Naive thymus-derived CD8-positive, alpha-beta T cell (primary cell): ENCODE measurements at regions not wholly inside any gene's neighbourhood (a gene's known extent, or its start where the extent isn't known, plus 50 kb on each side); places are given as distances from the start of the nearest gene placed in this dataset.

Experiments
- ATAC-seq, 2 donors: fragments of 150-1000 bp; cut with Tn5 transposase in 1 of 2; sonication (Bioruptor Pico), chemical (Tn5 transposase) in 1 of 2; 1 replicate in 1 of 2; 2 replicates in 1 of 2; pipeline ENCODE4 v1.10.0; 2021; ENCODE audit warnings: mild to moderate bottlenecking in 2 of 2, moderate library complexity in 2 of 2
- POLR2A ChIA-PET: fragments of 350-600 bp; sonication (Branson Sonifier 250); formaldehyde crosslinking; loops from one replicate; lab custom pipeline; 2021; ENCODE audit warnings: antibody characterized with exemption; lab: Charles Lee
- DNase-seq, 10 donors: peaks; one replicate each; pipeline versions ENCODE4 v3.0.0 to v3.0.0-alpha.2; 2020 to 2022
- H3K27ac Mint-ChIP-seq, 10 donors: one replicate each; pipeline ENCODE4 v1.8.0; 2020 to 2022; ENCODE audit warnings: mild to moderate bottlenecking in 10 of 10, mixed read lengths in 10 of 10, moderate library complexity in 4 of 10, inconsistent platforms in 1 of 10
- H3K27me3 Mint-ChIP-seq, 5 donors: one replicate each; pipeline ENCODE4 v1.8.0; 2021 to 2022; ENCODE audit warnings: mixed read lengths in 5 of 5
- H3K36me3 Mint-ChIP-seq, 3 donors: one replicate each; pipeline ENCODE4 v1.8.0; 2020 to 2022; ENCODE audit warnings: mixed read lengths in 3 of 3, mild to moderate bottlenecking in 2 of 3, inconsistent platforms in 1 of 3
- H3K4me1 Mint-ChIP-seq, 4 donors: one replicate each; pipeline ENCODE4 v1.8.0; 2021 to 2022; ENCODE audit warnings: mixed read lengths in 4 of 4
- H3K4me3 Mint-ChIP-seq, 10 donors: one replicate each; pipeline ENCODE4 v1.8.0; 2020 to 2022; ENCODE audit warnings: mild to moderate bottlenecking in 10 of 10, mixed read lengths in 10 of 10, moderate library complexity in 6 of 10, inconsistent platforms in 1 of 10
- H3K9me3 Mint-ChIP-seq, 9 donors: one replicate each; pipeline ENCODE4 v1.8.0; 2020 to 2022; ENCODE audit warnings: mixed read lengths in 9 of 9, mild to moderate bottlenecking in 3 of 9, inconsistent platforms in 1 of 9, moderate library complexity in 1 of 9

DNA sequence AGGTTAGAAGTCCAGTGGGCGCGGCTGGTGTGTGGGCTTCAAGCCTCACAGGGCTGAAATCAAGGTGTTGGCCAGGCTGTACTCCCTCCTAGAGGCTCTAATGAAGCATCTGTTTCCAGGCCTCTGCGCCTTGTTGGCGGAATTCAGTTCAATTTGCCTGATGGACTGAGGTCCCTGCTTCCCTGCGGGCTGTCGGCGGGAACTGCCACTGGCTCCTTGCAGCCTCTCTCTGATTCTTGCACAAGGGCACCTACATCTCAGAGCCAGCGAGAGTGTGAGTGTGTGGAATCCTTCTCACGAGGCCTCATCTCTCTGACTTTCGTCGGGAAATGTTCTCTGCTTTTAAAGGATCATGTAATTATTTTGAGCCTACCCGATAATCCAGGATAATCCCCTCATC lies 128.6 kb downstream of the DLEU7 start:
- DNase-seq: no peak
- H3K9me3 Mint-ChIP-seq: peaks cover 0 to 3% (median 0%) of the 10 kb centered on the region in 9 donors
- H3K27me3 Mint-ChIP-seq: no peaks in the 10 kb centered on the region
- POLR2A ChIA-PET: no interaction called here
- no peak for ATAC-seq
- H3K36me3 Mint-ChIP-seq: no peaks in the 10 kb centered on the region
- H3K27ac Mint-ChIP-seq: no peak overlapping the region
- H3K4me1 Mint-ChIP-seq: peaks cover 12 to 34% (median 22%) of the 10 kb centered on the region in 4 donors
- H3K4me3 Mint-ChIP-seq: no peak overlapping the region

- Mint-ChIP-seq H3K4me3 (no peak overlapping the region), H3K27ac (no peak overlapping the region), H3K9me3 (peaks cover 0 to 3% (median 0%) of the 10 kb centered on the region in 9 donors), H3K27me3 (peaks cover 0 to 1% (median 0%) of the 10 kb centered on the region in 5 donors), H3K36me3 (no peaks in the 10 kb centered on the region), H3K4me1 (peaks cover 12 to 34% (median 22%) of the 10 kb centered on the region in 4 donors)
- POLR2A ChIA-PET: interaction anchor here (0.5 kb wide), 1 partner anchor 8 kb away, joined by 4 read pairs; no protein-coding TSS in a partner anchor
- ATAC-seq (no peak), DNase-seq (no peak)
These were observed 127.9 kb downstream of the DLEU7 start for GRCh38 chr13:50715402-50716146.

DNA sequence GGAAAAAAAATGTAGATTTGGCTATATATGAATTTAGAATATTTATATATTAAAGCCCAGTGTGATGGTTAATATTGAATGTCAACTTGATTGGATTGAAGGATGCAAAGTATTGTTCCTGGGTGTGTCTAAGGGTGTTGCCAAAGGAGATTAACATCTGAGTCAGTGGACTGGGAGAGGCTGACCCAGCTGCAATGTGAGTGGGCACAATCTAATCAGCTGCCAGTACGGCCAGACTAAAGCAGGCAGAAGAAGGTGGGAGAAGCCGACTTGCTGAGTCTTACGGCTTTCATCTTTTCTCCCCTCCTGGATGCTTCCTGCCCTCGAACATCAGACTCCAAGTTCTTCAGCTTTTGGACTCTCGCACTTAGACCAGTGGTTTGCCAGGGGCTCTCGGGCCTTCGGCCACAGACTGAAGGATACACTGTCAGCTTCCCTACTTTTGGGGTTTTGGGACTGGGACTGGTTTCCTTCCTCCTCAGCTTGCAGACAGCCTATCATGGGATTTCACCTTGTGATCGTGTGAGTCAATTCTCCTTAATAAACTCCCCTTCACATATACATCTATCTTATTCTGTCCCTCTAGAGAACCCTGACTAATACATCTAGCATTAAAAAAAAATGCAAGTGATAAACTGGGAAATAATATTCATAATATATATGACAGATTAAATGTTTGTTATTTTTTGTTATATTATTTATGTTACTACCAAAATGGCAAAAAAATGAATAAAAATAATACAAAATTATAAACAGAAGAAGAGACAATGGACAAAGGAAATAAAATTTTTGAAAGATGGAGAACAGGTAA lies 122.4 kb downstream of the DLEU7 start:
- H3K9me3 Mint-ChIP-seq: peaks cover 0 to 5% (median 0%) of the 10 kb centered on the region in 9 donors
- ATAC-seq: no peak

GRCh38 chr13:50721672-50721992 lies 121.9 kb downstream of the DLEU7 start:
- Mint-ChIP-seq H3K27ac (no peak overlapping the region), H3K4me1 (peaks cover 0 to 15% (median 0%) of the 10 kb centered on the region in 4 donors), H3K4me3 (no peak overlapping the region), H3K36me3 (no peaks in the 10 kb centered on the region), H3K9me3 (peaks cover 0 to 3% (median 0%) of the 10 kb centered on the region in 9 donors), H3K27me3 (peaks cover 0 to 4% (median 0%) of the 10 kb centered on the region in 5 donors)
- POLR2A ChIA-PET: no interaction called here
- ATAC-seq (no peak), DNase-seq (no peak)

More for the DNA sequence above, 122.4 kb downstream of the DLEU7 start:
- DNase-seq: no peak
- H3K36me3 Mint-ChIP-seq: no peaks in the 10 kb centered on the region
- POLR2A ChIA-PET: no interaction called here
- peaks cover 0 to 4% (median 0%) of the 10 kb centered on the region in 5 donors for H3K27me3 Mint-ChIP-seq
- no peak overlapping the region for H3K4me3 Mint-ChIP-seq
- peaks cover 0 to 15% (median 0%) of the 10 kb centered on the region in 4 donors for H3K4me1 Mint-ChIP-seq
- no peak overlapping the region for H3K27ac Mint-ChIP-seq

DNA sequence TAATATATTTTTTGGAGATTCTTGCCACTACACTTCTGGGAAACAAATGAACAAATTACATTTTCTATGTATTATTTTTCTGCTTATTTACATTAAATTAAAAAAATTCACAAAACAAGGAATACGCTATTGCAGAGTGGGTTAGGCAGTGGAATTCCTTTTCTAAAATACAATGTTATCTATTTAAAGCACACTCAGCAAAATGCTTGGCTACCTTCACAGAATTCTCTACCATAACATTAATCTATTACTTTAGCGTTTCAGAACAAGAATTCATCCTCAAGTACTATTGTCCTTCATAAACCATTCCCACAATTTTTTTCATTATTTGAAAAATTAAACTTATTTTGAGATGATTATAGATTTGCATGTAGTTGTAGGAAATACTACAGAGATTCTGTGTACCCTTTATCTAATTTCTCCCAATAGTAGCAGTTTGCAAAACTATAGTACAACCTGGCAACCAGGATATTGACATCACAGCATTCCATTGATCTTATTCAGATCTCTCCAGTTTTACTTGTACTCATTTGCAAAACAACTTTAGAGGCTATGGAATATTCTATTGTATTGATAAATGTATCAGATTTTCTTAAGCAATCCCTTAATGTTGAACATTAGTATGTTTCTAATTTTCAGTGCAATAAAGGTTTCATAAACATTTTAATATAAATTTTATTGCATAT lies 120.9 kb downstream of the DLEU7 start:
- Mint-ChIP-seq H3K27ac (peak overlapping the region in 1 of 10 donors; percentile 17), H3K9me3 (peaks cover 0 to 3% (median 0%) of the 10 kb centered on the region in 9 donors), H3K36me3 (no peaks in the 10 kb centered on the region), H3K4me1 (peaks cover 0 to 16% (median 0%) of the 10 kb centered on the region in 4 donors), H3K27me3 (peaks cover 0 to 4% (median 0%) of the 10 kb centered on the region in 5 donors), H3K4me3 (no peak overlapping the region)
- DNase-seq (no peak), ATAC-seq (no peak)
- POLR2A ChIA-PET: no interaction called here

DNA sequence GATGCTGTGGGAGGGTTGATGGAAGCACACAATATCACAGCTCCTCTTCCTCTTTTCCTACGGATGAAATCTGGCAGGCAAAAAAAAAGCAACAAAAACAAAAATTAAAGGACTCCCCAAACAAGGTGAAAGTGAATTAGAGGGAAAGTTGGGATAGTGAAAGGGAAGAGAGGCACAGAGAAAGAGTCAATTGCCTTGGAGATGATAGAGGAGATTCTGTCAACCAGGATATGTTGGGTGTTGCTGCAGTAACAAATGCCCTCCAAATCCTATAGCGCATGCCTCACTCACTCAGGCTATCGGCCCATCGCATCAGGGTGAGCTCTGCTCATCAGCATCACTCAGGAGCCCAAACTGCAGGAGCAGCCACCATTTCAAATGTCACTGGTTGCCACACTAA lies 119.1 kb downstream of the DLEU7 start:
- no peak overlapping the region for H3K4me3 Mint-ChIP-seq
- peaks cover 0 to 16% (median 0%) of the 10 kb centered on the region in 4 donors for H3K4me1 Mint-ChIP-seq
- H3K27ac Mint-ChIP-seq: peak overlapping the region in 1 of 10 donors; percentile 70
- POLR2A ChIA-PET: no interaction called here
- DNase-seq (no peak), ATAC-seq (no peak)
- no peaks in the 10 kb centered on the region for H3K36me3 Mint-ChIP-seq
- H3K27me3 Mint-ChIP-seq: peaks cover 0 to 4% (median 0%) of the 10 kb centered on the region in 5 donors
- H3K9me3 Mint-ChIP-seq: peaks cover 0 to 3% (median 0%) of the 10 kb centered on the region in 9 donors

- Mint-ChIP-seq H3K27me3 (peaks cover 0 to 4% (median 0%) of the 10 kb centered on the region in 5 donors), H3K9me3 (peaks cover 0 to 7% (median under 1%) of the 10 kb centered on the region in 9 donors), H3K36me3 (peaks cover 0 to under 1% (median 0%) of the 10 kb centered on the region in 3 donors), H3K4me1 (peaks cover 0 to 16% (median 0%) of the 10 kb centered on the region in 4 donors), H3K27ac (no peak overlapping the region), H3K4me3 (no peak overlapping the region)
- POLR2A ChIA-PET: no interaction called here
- DNase-seq (no peak), ATAC-seq (no peak)
These were observed 118.6 kb downstream of the DLEU7 start for GRCh38 chr13:50724913-50725312.

- H3K9me3 Mint-ChIP-seq: peaks cover 0 to 12% (median 3%) of the 10 kb centered on the region in 9 donors
- no peak overlapping the region for H3K4me3 Mint-ChIP-seq
- DNase-seq (no peak), ATAC-seq (no peak)
- H3K36me3 Mint-ChIP-seq: peaks cover 0 to 2% (median 0%) of the 10 kb centered on the region in 3 donors
- H3K27me3 Mint-ChIP-seq: peaks cover 0 to 4% (median 0%) of the 10 kb centered on the region in 5 donors
- H3K27ac Mint-ChIP-seq: no peak overlapping the region
- POLR2A ChIA-PET: no interaction called here
- H3K4me1 Mint-ChIP-seq: peaks cover 0 to 16% (median 0%) of the 10 kb centered on the region in 4 donors
These were observed 117.3 kb downstream of the DLEU7 start for GRCh38 chr13:50726164-50726563.

DNA sequence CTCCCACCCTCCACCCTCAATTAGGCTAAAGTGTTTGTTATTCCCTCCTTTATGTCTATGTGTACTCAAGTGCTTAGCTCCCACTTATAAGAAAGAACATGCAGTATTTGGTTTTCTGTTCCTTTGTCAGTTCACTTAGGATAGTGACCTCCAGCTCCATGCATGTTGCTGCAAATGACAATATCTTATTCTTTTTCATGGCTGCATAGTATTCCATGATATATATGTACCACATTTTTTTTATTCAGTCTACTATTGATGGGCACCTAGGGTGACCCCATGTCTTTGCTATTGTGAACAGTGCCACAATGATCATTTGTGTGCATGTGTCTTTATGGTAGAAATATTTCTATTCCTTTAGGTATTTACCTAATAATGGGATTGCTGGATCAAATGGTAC lies 114.3 kb downstream of the DLEU7 start:
- DNase-seq (no peak), ATAC-seq (no peak)
- Mint-ChIP-seq H3K27ac (peak overlapping the region in 1 of 10 donors; percentile 13), H3K9me3 (peaks cover 0 to 12% (median 4%) of the 10 kb centered on the region in 9 donors), H3K4me3 (no peak overlapping the region), H3K36me3 (peaks cover 0 to 2% (median 0%) of the 10 kb centered on the region in 3 donors), H3K4me1 (peaks cover 2 to 23% (median 7%) of the 10 kb centered on the region in 4 donors), H3K27me3 (peaks cover 0 to 3% (median 0%) of the 10 kb centered on the region in 5 donors)
- POLR2A ChIA-PET: no interaction called here

DNA sequence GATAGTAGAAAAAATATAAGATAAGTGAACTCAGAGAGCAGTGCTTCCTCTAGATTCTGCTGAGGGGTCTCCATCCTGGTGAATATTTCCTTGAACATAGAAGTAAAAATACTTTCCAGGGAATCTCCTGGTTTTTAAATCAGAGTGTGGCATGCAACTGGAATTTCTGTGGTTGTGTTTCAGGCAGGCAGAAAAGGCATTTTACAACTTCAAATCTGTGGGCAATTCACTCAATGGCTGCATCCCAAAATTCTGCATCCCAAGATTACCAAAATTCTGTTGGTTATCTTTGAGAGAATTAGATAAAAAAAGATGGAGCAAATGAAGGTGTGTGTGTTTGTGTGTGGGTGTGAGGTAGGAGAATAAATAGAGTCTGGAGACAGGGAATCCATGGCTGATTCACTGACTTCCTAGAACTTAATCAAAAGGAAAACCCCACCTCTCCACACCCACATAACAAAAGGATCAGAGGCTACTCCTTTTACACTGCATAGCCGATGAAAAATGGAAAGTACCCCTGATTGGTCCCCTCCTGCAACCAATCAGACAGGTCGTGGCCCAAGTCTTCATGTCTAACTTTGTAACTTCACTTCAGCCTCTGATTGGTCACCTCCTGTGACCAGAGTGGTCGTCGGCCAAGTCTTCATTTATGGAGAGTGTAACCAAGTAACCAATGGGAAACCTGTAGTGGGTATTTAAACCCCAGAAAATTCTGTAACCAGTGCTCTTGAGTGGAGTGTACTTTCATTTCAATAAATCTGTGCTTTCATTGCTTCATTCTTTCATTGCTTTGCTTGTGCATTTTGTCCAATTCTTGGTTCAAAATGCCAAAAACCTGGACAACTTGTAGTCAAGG lies 112.8 kb downstream of the DLEU7 start:
- POLR2A ChIA-PET: no interaction called here
- H3K4me3 Mint-ChIP-seq: no peak overlapping the region
- peaks cover 0 to 2% (median 0%) of the 10 kb centered on the region in 3 donors for H3K36me3 Mint-ChIP-seq
- H3K27me3 Mint-ChIP-seq: no peaks in the 10 kb centered on the region
- peaks cover 2 to 16% (median 7%) of the 10 kb centered on the region in 4 donors for H3K4me1 Mint-ChIP-seq
- peaks cover 0 to 12% (median 4%) of the 10 kb centered on the region in 9 donors for H3K9me3 Mint-ChIP-seq
- DNase-seq (no peak), ATAC-seq (no peak)
- no peak overlapping the region for H3K27ac Mint-ChIP-seq

- POLR2A ChIA-PET: no interaction called here
- Mint-ChIP-seq H3K4me3 (peak overlapping the region in 1 of 10 donors; percentile 41), H3K36me3 (peaks cover 0 to 2% (median 0%) of the 10 kb centered on the region in 3 donors), H3K27me3 (no peaks in the 10 kb centered on the region), H3K27ac (no peak overlapping the region), H3K4me1 (peaks cover 2 to 10% (median 7%) of the 10 kb centered on the region in 4 donors), H3K9me3 (peaks cover 0 to 12% (median 4%) of the 10 kb centered on the region in 9 donors)
- ATAC-seq: no peak
- no peak for DNase-seq
These were observed 112.1 kb downstream of the DLEU7 start for GRCh38 chr13:50731400-50731799.
